ENCODE measurements at regions not wholly inside any gene's neighbourhood (a gene's known extent, or its start where the extent isn't known, plus 50 kb on each side); places are given as distances from the start of the nearest gene placed in this dataset.

DNA sequence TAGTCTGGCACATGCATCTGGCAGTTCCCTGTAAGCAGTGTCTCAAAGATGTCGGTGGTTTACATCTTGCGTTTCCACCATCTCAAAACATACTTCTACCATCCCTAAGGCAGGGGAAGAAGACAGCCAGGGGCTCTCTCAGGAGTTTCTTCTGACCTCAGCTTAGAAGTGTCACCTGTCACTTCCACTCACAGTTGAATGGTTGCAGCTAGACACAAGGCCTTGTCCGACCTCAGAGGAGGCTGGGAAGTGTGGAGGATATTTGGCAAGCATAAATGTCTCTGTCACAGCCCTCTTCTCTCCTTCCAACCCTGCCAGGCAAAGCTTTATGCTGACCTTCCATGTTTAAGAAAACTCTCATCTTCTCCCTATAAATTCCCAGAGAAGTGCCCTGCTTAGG lies 193.3 kb downstream of the HERPUD2 start:
- TF ChIP-seq POLR2A (IDR thresholded peaks at IDR 0.05) = no peak
- TF ChIP-seq, protein P1, sequence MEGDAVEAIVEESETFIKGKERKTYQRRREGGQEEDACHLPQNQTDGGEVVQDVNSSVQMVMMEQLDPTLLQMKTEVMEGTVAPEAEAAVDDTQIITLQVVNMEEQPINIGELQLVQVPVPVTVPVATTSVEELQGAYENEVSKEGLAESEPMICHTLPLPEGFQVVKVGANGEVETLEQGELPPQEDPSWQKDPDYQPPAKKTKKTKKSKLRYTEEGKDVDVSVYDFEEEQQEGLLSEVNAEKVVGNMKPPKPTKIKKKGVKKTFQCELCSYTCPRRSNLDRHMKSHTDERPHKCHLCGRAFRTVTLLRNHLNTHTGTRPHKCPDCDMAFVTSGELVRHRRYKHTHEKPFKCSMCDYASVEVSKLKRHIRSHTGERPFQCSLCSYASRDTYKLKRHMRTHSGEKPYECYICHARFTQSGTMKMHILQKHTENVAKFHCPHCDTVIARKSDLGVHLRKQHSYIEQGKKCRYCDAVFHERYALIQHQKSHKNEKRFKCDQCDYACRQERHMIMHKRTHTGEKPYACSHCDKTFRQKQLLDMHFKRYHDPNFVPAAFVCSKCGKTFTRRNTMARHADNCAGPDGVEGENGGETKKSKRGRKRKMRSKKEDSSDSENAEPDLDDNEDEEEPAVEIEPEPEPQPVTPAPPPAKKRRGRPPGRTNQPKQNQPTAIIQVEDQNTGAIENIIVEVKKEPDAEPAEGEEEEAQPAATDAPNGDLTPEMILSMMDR (IDR thresholded peaks at IDR 0.05) = no peak
